Right atrium auricular region (tissue), 2 donors: ENCODE measurements at regions not wholly inside any gene's neighbourhood (a gene's known extent, or its start where the extent isn't known, plus 50 kb on each side); places are given as distances from the start of the nearest gene placed in this dataset.

Source experiments
- DNase-seq: peaks from one replicate; pipeline ENCODE4 v3.0.0-alpha.2; 2019; ENCODE audit warnings: low spot score
- H3K27ac ChIP-seq, 2 donors: fragments of 200-600 bp; sonication (generic); 1 replicate in 1 of 2; 2 replicates in 1 of 2; pipeline ENCODE4 v1.5.1; 2016 to 2019
- H3K27me3 ChIP-seq, 2 donors: fragments of 200-600 bp; sonication (generic); one replicate each; pipeline versions ENCODE4 v1.5.1 to v1.6.0; 2017 to 2019
- H3K36me3 ChIP-seq: fragments of 200-600 bp; sonication (generic); one replicate; pipeline ENCODE4 v1.5.1; 2016
- H3K4me1 ChIP-seq, 2 donors: fragments of 200-600 bp; sonication (generic); one replicate each; pipeline versions ENCODE4 v1.5.1 to v1.6.0; 2017 to 2019
- H3K4me3 ChIP-seq, 2 donors: fragments of 200-600 bp; sonication (generic); 1 replicate in 1 of 2; 2 replicates in 1 of 2; pipeline ENCODE4 v1.5.1; 2017 to 2019; ENCODE audit warnings: mild to moderate bottlenecking in 1 of 2, moderate library complexity in 1 of 2
- H3K9me3 ChIP-seq, 2 donors: fragments of 200-600 bp; sonication (generic); one replicate each; pipeline ENCODE4 v1.5.1; 2019
- CTCF ChIP-seq, 2 donors: fragments of 200-600 bp; sonication (generic); IDR thresholded peaks; one replicate each; pipeline ENCODE4 v1.5.1; 2019; ENCODE audit warnings: antibody characterized with exemption in 2 of 2

DNA sequence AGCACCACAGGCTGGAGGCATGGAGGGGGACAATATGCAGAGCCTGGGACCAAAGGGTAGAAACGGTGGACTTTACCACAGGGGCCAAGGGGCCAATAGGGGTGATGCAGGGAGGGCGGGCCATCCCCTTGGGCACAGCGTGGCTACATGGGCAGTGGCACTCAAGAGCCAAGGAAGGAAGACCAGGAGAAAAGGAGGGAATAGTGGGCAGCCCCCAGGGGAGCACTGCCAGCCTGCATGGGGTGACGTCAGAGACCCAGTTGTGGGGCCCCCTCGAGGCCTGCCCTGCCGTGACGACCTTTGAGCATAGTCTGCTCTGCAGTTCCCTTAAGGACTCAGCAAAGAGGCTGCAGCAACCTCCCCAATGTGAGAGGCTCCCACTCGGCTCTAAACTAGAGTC lies 95.5 kb upstream of the TMPRSS2 start:
- TF ChIP-seq CTCF (IDR thresholded peaks at IDR 0.05), result no peak
- Histone ChIP-seq H3K4me1 (no peaks in the 10 kb centered on the region), H3K36me3 (no peaks in the 10 kb centered on the region), H3K4me3 (no peak overlapping the region), H3K27me3 (no peaks in the 10 kb centered on the region), H3K27ac (no peak overlapping the region), H3K9me3 (no peaks in the 10 kb centered on the region)
- DNase-seq, result no peak

DNA sequence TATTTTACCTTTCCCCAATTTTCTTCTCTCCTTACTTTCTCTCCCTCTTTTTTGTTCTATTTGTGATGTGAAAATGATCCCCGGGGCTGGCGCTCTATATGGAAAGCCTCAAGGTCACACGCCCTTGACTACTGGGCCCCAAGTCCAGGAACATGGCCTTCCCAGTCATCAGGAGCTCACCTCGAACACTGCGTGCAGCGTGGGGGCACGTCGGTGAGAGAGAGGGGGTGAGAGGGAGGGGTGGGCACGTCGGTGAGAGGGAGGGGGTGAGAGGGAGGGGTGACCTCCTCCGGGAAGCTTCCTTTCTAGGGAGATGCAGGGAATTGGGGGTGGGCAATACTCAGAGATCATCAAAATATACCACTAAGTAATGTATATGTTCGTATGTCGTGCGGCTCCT lies 94.6 kb upstream of the TMPRSS2 start:
- TF ChIP-seq CTCF (IDR thresholded peaks at IDR 0.05), result no peak
- no peaks in the 10 kb centered on the region for H3K27me3 ChIP-seq
- no peaks in the 10 kb centered on the region for H3K9me3 ChIP-seq
- H3K27ac ChIP-seq, result no peak overlapping the region
- no peaks in the 10 kb centered on the region for H3K4me1 ChIP-seq
- H3K4me3 ChIP-seq, result no peak overlapping the region
- no peak for DNase-seq
- no peaks in the 10 kb centered on the region for H3K36me3 ChIP-seq

GRCh38 chr21:41601573-41602368 lies 93.8 kb upstream of the TMPRSS2 start:
- no peak overlapping the region for H3K4me3 ChIP-seq
- H3K27me3 ChIP-seq, result no peaks in the 10 kb centered on the region
- TF ChIP-seq CTCF (IDR thresholded peaks at IDR 0.05), result no peak
- DNase-seq, result no peak
- H3K4me1 ChIP-seq, result no peaks in the 10 kb centered on the region
- H3K27ac ChIP-seq, result no peak overlapping the region
- H3K9me3 ChIP-seq, result no peaks in the 10 kb centered on the region
- no peaks in the 10 kb centered on the region for H3K36me3 ChIP-seq

DNA sequence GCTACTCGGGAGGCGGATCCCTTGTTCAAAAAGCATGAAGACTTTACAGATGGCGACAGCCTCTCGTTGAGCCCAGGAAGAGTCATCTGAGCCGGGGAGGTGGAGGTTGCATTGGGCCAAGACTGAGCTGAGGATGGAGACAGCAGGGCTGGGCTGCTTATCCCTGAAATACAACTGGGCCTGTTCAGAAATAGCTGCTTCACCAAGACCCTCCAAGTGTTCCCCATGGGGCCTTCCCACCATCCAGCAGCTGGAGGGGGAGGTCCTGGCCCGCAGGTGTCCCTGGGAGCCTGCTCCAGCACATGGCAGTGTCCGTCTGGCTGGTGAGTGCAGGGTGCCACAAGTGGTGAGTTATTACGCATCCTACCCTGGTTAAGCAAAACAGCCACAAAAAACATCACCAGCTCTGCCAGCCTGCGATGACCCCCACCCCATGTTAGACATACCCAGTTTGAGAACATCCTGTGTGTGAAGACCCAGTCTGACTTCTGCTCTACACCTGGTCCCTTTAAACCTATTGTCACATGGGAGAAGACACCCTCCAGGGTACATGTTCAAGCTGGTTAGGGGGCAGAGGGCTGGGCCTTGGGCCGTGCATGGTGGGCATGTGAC lies 93.1 kb upstream of the TMPRSS2 start:
- Histone ChIP-seq H3K4me3 (no peak overlapping the region), H3K27ac (no peak overlapping the region), H3K36me3 (no peaks in the 10 kb centered on the region), H3K9me3 (no peaks in the 10 kb centered on the region), H3K4me1 (no peaks in the 10 kb centered on the region), H3K27me3 (no peaks in the 10 kb centered on the region)
- no peak for DNase-seq
- no peak for TF ChIP-seq CTCF (IDR thresholded peaks at IDR 0.05)

DNA sequence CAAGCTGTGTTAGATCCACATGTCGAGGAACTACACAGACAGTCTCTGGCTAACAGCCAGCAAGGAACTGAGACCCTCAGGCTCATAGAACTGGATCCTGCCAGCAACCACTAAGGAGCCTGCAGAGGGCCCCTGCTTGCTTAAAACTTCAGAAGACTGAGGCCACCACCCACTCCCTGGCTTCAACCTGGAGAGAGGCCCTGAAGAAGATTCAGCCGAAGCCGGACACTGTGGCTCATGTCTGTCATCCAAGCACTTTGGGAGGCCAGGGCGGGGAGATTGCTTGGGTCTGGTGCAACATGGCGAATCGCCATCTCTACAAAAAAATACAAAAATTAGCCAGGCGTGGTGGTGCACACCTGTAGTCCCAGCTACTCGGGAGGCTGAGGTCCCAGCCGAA lies 92.6 kb upstream of the TMPRSS2 start:
- no peak for DNase-seq
- TF ChIP-seq CTCF (IDR thresholded peaks at IDR 0.05), result no peak
- no peak overlapping the region for H3K27ac ChIP-seq
- no peaks in the 10 kb centered on the region for H3K4me1 ChIP-seq
- no peaks in the 10 kb centered on the region for H3K36me3 ChIP-seq
- no peaks in the 10 kb centered on the region for H3K27me3 ChIP-seq
- no peaks in the 10 kb centered on the region for H3K9me3 ChIP-seq
- H3K4me3 ChIP-seq, result no peak overlapping the region
